ENCODE measurements at regions not wholly inside any gene's neighbourhood (a gene's known extent, or its start where the extent isn't known, plus 50 kb on each side); places are given as distances from the start of the nearest gene placed in this dataset.

- TF ChIP-seq, protein P1, sequence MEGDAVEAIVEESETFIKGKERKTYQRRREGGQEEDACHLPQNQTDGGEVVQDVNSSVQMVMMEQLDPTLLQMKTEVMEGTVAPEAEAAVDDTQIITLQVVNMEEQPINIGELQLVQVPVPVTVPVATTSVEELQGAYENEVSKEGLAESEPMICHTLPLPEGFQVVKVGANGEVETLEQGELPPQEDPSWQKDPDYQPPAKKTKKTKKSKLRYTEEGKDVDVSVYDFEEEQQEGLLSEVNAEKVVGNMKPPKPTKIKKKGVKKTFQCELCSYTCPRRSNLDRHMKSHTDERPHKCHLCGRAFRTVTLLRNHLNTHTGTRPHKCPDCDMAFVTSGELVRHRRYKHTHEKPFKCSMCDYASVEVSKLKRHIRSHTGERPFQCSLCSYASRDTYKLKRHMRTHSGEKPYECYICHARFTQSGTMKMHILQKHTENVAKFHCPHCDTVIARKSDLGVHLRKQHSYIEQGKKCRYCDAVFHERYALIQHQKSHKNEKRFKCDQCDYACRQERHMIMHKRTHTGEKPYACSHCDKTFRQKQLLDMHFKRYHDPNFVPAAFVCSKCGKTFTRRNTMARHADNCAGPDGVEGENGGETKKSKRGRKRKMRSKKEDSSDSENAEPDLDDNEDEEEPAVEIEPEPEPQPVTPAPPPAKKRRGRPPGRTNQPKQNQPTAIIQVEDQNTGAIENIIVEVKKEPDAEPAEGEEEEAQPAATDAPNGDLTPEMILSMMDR (IDR thresholded peaks at IDR 0.05): no peak
- TF ChIP-seq POLR2A (IDR thresholded peaks at IDR 0.05): no peak
- no peak for TF ChIP-seq POLR2AphosphoS5 (IDR thresholded peaks at IDR 0.05)
- TF ChIP-seq EP300 (IDR thresholded peaks at IDR 0.05): no peak
Observed at GRCh38 chr13:85413664-85414063, 385.6 kb downstream of the SLITRK6 start.

All from stomach (tissue), 4 donors.